ENCODE measurements at regions not wholly inside any gene's neighbourhood (a gene's known extent, or its start where the extent isn't known, plus 50 kb on each side); places are given as distances from the start of the nearest gene placed in this dataset.

DNA sequence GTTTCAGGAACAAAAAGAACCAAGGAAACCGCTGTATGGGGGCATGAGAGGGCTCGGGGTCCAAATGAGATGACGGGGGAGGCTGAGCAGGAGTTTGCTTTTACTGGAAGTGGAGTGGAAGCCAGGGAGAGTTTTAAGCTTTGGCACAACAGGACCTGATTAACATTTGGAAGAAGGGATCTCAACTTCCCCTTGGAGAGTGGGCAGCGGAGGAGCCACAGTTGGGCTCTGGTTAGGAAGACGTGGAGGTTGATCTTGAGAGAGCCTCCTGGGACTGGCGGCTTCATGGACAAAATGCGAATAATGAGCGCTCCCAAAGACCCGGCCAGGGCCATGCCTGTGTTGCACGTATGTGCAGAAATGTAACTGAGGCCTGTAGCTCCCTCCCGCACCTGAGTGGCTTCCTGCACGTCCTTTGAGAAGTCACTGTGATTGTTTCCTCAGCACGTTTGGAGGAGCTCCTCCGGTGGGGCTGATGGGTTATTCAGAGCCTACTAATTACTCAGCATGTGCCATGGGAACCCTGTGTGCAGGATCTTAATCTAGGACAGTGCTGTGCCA lies 595.3 kb upstream of the MGMT start:
- no peak overlapping the region for H3K23ac ChIP-seq (ENCODE audit: low read depth, low read length, poor library complexity)
- no peak overlapping the region for H3K9ac ChIP-seq (ENCODE audit: low read depth, low read length, poor library complexity)
- no peaks in the 10 kb centered on the region for H3K27me3 ChIP-seq (ENCODE audit: control insufficient read depth in 3 of 3, insufficient read depth in 3 of 3, low read depth in 1 of 3, low read length in 3 of 3)
- no peak overlapping the region for H3K14ac ChIP-seq (ENCODE audit: low read length)
- H3K79me1 ChIP-seq (ENCODE audit: low read depth, low read length), result no peaks in the 10 kb centered on the region
- no peak overlapping the region for H2AFZ ChIP-seq (ENCODE audit: low read length)
- H3K4me1 ChIP-seq (ENCODE audit: control insufficient read depth in 2 of 2, insufficient read depth in 1 of 2, low read depth in 1 of 2, low read length in 2 of 2), result peaks cover 0 to 4% of the 10 kb centered on the region in 2 donors
- no peaks in the 10 kb centered on the region for H3K36me3 ChIP-seq (replicated peaks in 1 of 2; ENCODE audit: control insufficient read depth in 2 of 2, insufficient read depth in 2 of 2, low read length in 2 of 2)
- no peak overlapping the region for H2BK12ac ChIP-seq (ENCODE audit: low read length)
- peak overlapping the region; percentile 26 for H2BK5ac ChIP-seq (ENCODE audit: low read length)
- no peak overlapping the region for H2BK120ac ChIP-seq (ENCODE audit: low read depth, low read length)
- no peak overlapping the region for H3K4ac ChIP-seq (ENCODE audit: low read length)
- H3K27ac ChIP-seq (replicated peaks; ENCODE audit: low read length), result no peak overlapping the region
- no peak overlapping the region for H3K4me3 ChIP-seq (ENCODE audit: low read length in 2 of 2)
- WGBS, 2 donors (ENCODE audit: extremely low coverage in 2 of 2, insufficient read length in 2 of 2, insufficient replicate concordance in 1 of 2), result no CpG with 5 or more reads among the region's 14 CpGs
- no peak overlapping the region for H2AK5ac ChIP-seq (ENCODE audit: low read depth, low read length)
- H3K18ac ChIP-seq (ENCODE audit: low read length), result no peak overlapping the region
- no peak overlapping the region for H4K91ac ChIP-seq (ENCODE audit: low read depth, low read length, poor library complexity)
- no peak overlapping the region for H2BK15ac ChIP-seq (ENCODE audit: low read length)
- no peak for DNase-seq (ENCODE audit: low spot score)
- H4K8ac ChIP-seq (ENCODE audit: low read depth, low read length), result no peak overlapping the region
- H3K9me3 ChIP-seq (replicated peaks in 1 of 2; ENCODE audit: control insufficient read depth in 2 of 2, insufficient read depth in 1 of 2, low read depth in 1 of 2, low read length in 2 of 2), result no peaks in the 10 kb centered on the region
- H3K4me2 ChIP-seq (ENCODE audit: insufficient read depth, low read length, poor library complexity, severe bottlenecking), result no peak overlapping the region

DNA sequence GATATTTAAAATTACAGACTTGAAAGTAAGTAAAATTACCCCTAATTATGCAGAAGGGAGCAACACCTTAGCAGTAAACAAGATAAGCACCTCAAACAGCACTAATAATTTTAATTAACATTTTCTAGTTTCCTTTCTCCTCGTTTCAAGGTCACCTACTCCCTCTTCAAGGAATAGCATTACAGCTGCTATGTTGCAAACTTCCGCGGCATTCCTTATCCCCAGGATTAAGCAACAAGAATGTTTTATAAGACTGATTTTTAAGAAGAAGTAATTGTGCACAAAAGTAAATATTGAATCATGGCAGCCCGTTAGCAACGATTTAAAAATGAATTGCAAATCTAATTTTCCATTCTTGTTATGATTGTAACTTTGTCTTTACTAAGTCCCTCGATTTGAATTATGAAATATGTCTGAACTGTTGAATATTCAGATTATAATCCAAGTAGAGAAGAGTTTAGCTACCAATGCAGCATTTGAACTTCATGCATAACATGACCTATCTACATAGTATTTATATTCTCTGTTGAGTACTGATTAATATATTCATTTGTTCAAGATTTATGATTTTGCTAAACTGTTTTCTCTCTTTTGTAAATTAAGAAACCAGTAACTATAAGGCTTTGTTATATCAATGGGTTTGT lies 593.5 kb upstream of the MGMT start:
- Histone ChIP-seq H2BK15ac (ENCODE audit: low read length) (no peak overlapping the region), H3K9me3 (replicated peaks in 1 of 2; ENCODE audit: control insufficient read depth in 2 of 2, insufficient read depth in 1 of 2, low read depth in 1 of 2, low read length in 2 of 2) (no peaks in the 10 kb centered on the region), H3K4me1 (ENCODE audit: control insufficient read depth in 2 of 2, insufficient read depth in 1 of 2, low read depth in 1 of 2, low read length in 2 of 2) (no peaks in the 10 kb centered on the region), H2BK5ac (ENCODE audit: low read length) (no peak overlapping the region), H4K8ac (ENCODE audit: low read depth, low read length) (no peak overlapping the region), H3K27me3 (ENCODE audit: control insufficient read depth in 3 of 3, insufficient read depth in 3 of 3, low read depth in 1 of 3, low read length in 3 of 3) (no peaks in the 10 kb centered on the region), H3K23ac (ENCODE audit: low read depth, low read length, poor library complexity) (no peak overlapping the region), H2BK120ac (ENCODE audit: low read depth, low read length) (no peak overlapping the region), H3K4me2 (ENCODE audit: insufficient read depth, low read length, poor library complexity, severe bottlenecking) (no peak overlapping the region), H2BK12ac (ENCODE audit: low read length) (no peak overlapping the region), H3K18ac (ENCODE audit: low read length) (no peak overlapping the region), H3K9ac (ENCODE audit: low read depth, low read length, poor library complexity) (no peak overlapping the region), H2AK5ac (ENCODE audit: low read depth, low read length) (no peak overlapping the region), H3K4ac (ENCODE audit: low read length) (no peak overlapping the region), H3K36me3 (replicated peaks in 1 of 2; ENCODE audit: control insufficient read depth in 2 of 2, insufficient read depth in 2 of 2, low read length in 2 of 2) (no peaks in the 10 kb centered on the region), H3K4me3 (ENCODE audit: low read length in 2 of 2) (no peak overlapping the region), H3K79me1 (ENCODE audit: low read depth, low read length) (no peaks in the 10 kb centered on the region), H3K14ac (ENCODE audit: low read length) (no peak overlapping the region), H4K91ac (ENCODE audit: low read depth, low read length, poor library complexity) (no peak overlapping the region), H3K27ac (replicated peaks; ENCODE audit: low read length) (no peak overlapping the region), H2AFZ (ENCODE audit: low read length) (no peak overlapping the region)
- no CpG with 5 or more reads among the region's 6 CpGs for WGBS, 2 donors (ENCODE audit: extremely low coverage in 2 of 2, insufficient read length in 2 of 2, insufficient replicate concordance in 1 of 2)
- DNase-seq (ENCODE audit: low spot score), result no peak

DNA sequence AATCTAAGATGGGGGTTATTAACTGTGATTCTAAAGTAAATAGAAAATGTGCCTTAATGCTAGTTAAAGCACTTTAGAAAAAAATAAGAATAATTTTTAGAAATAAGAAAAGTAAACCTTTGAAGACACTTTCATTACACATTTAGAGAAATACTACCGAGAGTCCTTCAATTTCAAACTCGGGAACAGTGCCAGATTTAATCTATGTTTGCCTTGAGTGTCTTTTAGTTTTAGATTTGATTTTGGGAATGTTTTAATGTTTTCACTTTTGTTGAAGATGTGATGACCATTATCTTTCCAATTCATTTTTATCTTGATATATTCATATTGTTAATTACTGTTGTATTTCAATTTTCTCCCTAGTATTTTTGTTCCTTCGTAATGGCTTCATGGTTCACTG lies 592.7 kb upstream of the MGMT start:
- Histone ChIP-seq H3K23ac (ENCODE audit: low read depth, low read length, poor library complexity) (no peak overlapping the region), H3K4me1 (ENCODE audit: control insufficient read depth in 2 of 2, insufficient read depth in 1 of 2, low read depth in 1 of 2, low read length in 2 of 2) (no peaks in the 10 kb centered on the region), H3K9me3 (replicated peaks in 1 of 2; ENCODE audit: control insufficient read depth in 2 of 2, insufficient read depth in 1 of 2, low read depth in 1 of 2, low read length in 2 of 2) (no peaks in the 10 kb centered on the region), H2BK12ac (ENCODE audit: low read length) (no peak overlapping the region), H3K14ac (ENCODE audit: low read length) (no peak overlapping the region), H3K79me1 (ENCODE audit: low read depth, low read length) (no peaks in the 10 kb centered on the region), H2AFZ (ENCODE audit: low read length) (no peak overlapping the region), H3K27ac (replicated peaks; ENCODE audit: low read length) (no peak overlapping the region), H4K8ac (ENCODE audit: low read depth, low read length) (no peak overlapping the region), H3K18ac (ENCODE audit: low read length) (no peak overlapping the region), H2BK5ac (ENCODE audit: low read length) (no peak overlapping the region), H3K4ac (ENCODE audit: low read length) (no peak overlapping the region), H3K9ac (ENCODE audit: low read depth, low read length, poor library complexity) (no peak overlapping the region), H2AK5ac (ENCODE audit: low read depth, low read length) (no peak overlapping the region), H3K27me3 (ENCODE audit: control insufficient read depth in 3 of 3, insufficient read depth in 3 of 3, low read depth in 1 of 3, low read length in 3 of 3) (no peaks in the 10 kb centered on the region), H4K91ac (ENCODE audit: low read depth, low read length, poor library complexity) (no peak overlapping the region), H3K4me3 (ENCODE audit: low read length in 2 of 2) (no peak overlapping the region), H3K36me3 (replicated peaks in 1 of 2; ENCODE audit: control insufficient read depth in 2 of 2, insufficient read depth in 2 of 2, low read length in 2 of 2) (no peaks in the 10 kb centered on the region), H3K4me2 (ENCODE audit: insufficient read depth, low read length, poor library complexity, severe bottlenecking) (no peak overlapping the region), H2BK120ac (ENCODE audit: low read depth, low read length) (no peak overlapping the region), H2BK15ac (ENCODE audit: low read length) (no peak overlapping the region)
- DNase-seq (ENCODE audit: low spot score), result no peak
- no CpG with 5 or more reads among the region's 3 CpGs for WGBS, 2 donors (ENCODE audit: extremely low coverage in 2 of 2, insufficient read length in 2 of 2, insufficient replicate concordance in 1 of 2)

DNA sequence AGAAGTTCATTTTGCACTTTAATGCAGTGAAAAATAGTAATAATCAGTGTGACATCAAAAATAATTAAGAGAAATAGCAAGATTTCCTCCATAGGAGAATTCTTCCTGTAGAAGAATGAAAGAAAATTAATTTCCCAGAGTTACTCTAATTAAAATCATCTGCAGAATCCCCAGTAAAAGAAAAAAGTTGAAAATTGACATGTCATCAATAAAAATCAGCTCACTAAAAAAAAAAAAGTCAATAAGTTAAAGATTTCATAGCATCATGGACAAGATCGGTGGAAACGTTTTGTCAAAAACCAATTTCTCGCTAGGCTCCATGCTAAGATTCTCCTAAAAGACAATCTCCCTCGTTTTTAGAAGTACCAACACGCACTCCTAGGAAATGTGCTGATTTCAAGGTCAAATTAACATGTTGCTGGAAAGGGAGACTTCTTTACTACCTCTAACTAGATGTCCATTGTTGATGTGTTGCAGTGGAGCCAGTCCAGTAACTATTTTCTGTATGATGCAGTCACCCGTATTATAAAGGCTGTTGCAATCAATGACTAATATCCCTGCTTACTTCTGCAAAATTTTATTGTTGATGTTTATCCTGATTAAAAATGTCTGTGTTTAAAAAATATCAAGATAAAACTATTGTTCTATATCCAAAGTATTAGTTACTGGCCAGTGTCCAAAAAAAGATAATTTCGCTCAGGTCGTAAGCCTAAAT lies 591.9 kb upstream of the MGMT start:
- Histone ChIP-seq H2AFZ (ENCODE audit: low read length) (no peak overlapping the region), H3K4me2 (ENCODE audit: insufficient read depth, low read length, poor library complexity, severe bottlenecking) (no peak overlapping the region), H4K91ac (ENCODE audit: low read depth, low read length, poor library complexity) (no peak overlapping the region), H3K4ac (ENCODE audit: low read length) (no peak overlapping the region), H2BK15ac (ENCODE audit: low read length) (no peak overlapping the region), H4K8ac (ENCODE audit: low read depth, low read length) (no peak overlapping the region), H3K4me1 (ENCODE audit: control insufficient read depth in 2 of 2, insufficient read depth in 1 of 2, low read depth in 1 of 2, low read length in 2 of 2) (no peaks in the 10 kb centered on the region), H2AK5ac (ENCODE audit: low read depth, low read length) (no peak overlapping the region), H3K14ac (ENCODE audit: low read length) (no peak overlapping the region), H3K36me3 (replicated peaks in 1 of 2; ENCODE audit: control insufficient read depth in 2 of 2, insufficient read depth in 2 of 2, low read length in 2 of 2) (no peaks in the 10 kb centered on the region), H2BK5ac (ENCODE audit: low read length) (no peak overlapping the region), H2BK12ac (ENCODE audit: low read length) (no peak overlapping the region), H3K9ac (ENCODE audit: low read depth, low read length, poor library complexity) (no peak overlapping the region), H3K18ac (ENCODE audit: low read length) (no peak overlapping the region), H3K79me1 (ENCODE audit: low read depth, low read length) (no peaks in the 10 kb centered on the region), H3K23ac (ENCODE audit: low read depth, low read length, poor library complexity) (no peak overlapping the region), H3K4me3 (ENCODE audit: low read length in 2 of 2) (no peak overlapping the region), H2BK120ac (ENCODE audit: low read depth, low read length) (no peak overlapping the region), H3K27ac (replicated peaks; ENCODE audit: low read length) (no peak overlapping the region), H3K27me3 (ENCODE audit: control insufficient read depth in 3 of 3, insufficient read depth in 3 of 3, low read depth in 1 of 3, low read length in 3 of 3) (no peaks in the 10 kb centered on the region), H3K9me3 (replicated peaks in 1 of 2; ENCODE audit: control insufficient read depth in 2 of 2, insufficient read depth in 1 of 2, low read depth in 1 of 2, low read length in 2 of 2) (no peaks in the 10 kb centered on the region)
- whole genome bisulfite sequencing, 2 donors (ENCODE audit: extremely low coverage in 2 of 2, insufficient read length in 2 of 2, insufficient replicate concordance in 1 of 2), result no CpG with 5 or more reads among the region's 8 CpGs
- no peak for DNase-seq (ENCODE audit: low spot score)

All from neuronal stem cell (in vitro differentiated cells).